RWPE2 (cell line): ENCODE measurements at regions not wholly inside any gene's neighbourhood (a gene's known extent, or its start where the extent isn't known, plus 50 kb on each side); places are given as distances from the start of the nearest gene placed in this dataset.

Source experiments
- ATAC-seq: fragments of 200-7000 bp; cut with Tn5 transposase; 3 replicates; pipeline ENCODE4 v1.9.1; 2021; ENCODE audit warnings: low read depth
- DNase-seq: peaks from one replicate; pipeline ENCODE4 v3.0.0-alpha.2; 2020; ENCODE audit warnings: low spot score
- H3K27ac ChIP-seq: fragments of 450-650 bp; 2 replicates; pipeline ENCODE4 v1.5.1; 2017; ENCODE audit warnings: mild to moderate bottlenecking; ENCODE audit not compliant: poor library complexity, severe bottlenecking
- H3K27me3 ChIP-seq: fragments of 250-450 bp; sonication (Bioruptor Pico); 2 replicates; pipeline ENCODE4 v1.5.1; 2021; ENCODE audit warnings: mild to moderate bottlenecking, moderate library complexity; ENCODE audit not compliant: insufficient read depth, poor library complexity, severe bottlenecking
- H3K36me3 ChIP-seq: fragments of 250-450 bp; sonication (Bioruptor Pico); 2 replicates; pipeline ENCODE4 v1.5.1; 2020; ENCODE audit warnings: low read depth, mild to moderate bottlenecking, moderate library complexity
- H3K4me1 ChIP-seq: fragments of 250-450 bp; sonication (Bioruptor Pico); 2 replicates; pipeline ENCODE4 v1.5.1; 2021; ENCODE audit warnings: mild to moderate bottlenecking, moderate library complexity; ENCODE audit not compliant: insufficient read depth, poor library complexity, severe bottlenecking
- H3K4me3 ChIP-seq: fragments of 250-450 bp; sonication (Bioruptor Pico); 2 replicates; pipeline ENCODE4 v1.5.1; 2021; ENCODE audit warnings: mild to moderate bottlenecking, moderate library complexity; ENCODE audit not compliant: severe bottlenecking
- H3K9me3 ChIP-seq: fragments of 250-450 bp; sonication (Bioruptor Pico); 2 replicates; pipeline ENCODE4 v1.5.1; 2021; ENCODE audit warnings: mild to moderate bottlenecking, moderate library complexity; ENCODE audit not compliant: severe bottlenecking
- CTCF ChIP-seq: fragments of 450-650 bp; IDR thresholded peaks from one replicate; pipeline ENCODE4 v1.5.1; 2017; ENCODE audit warnings: mild to moderate bottlenecking, moderate library complexity; ENCODE audit not compliant: poor library complexity, severe bottlenecking

GRCh38 chr3:8266730-8267131 lies 234.9 kb upstream of the LMCD1 start:
- H3K36me3 ChIP-seq, result no peaks in the 10 kb centered on the region
- no peak overlapping the region for H3K27ac ChIP-seq
- H3K4me3 ChIP-seq, result no peak overlapping the region
- ATAC-seq (peak; percentile 60; the same call in 2 of the 3 replicates), DNase-seq (no peak)
- H3K9me3 ChIP-seq, result no peaks in the 10 kb centered on the region
- no peak for TF ChIP-seq CTCF
- no peaks in the 10 kb centered on the region for H3K4me1 ChIP-seq
- no peaks in the 10 kb centered on the region for H3K27me3 ChIP-seq

DNA sequence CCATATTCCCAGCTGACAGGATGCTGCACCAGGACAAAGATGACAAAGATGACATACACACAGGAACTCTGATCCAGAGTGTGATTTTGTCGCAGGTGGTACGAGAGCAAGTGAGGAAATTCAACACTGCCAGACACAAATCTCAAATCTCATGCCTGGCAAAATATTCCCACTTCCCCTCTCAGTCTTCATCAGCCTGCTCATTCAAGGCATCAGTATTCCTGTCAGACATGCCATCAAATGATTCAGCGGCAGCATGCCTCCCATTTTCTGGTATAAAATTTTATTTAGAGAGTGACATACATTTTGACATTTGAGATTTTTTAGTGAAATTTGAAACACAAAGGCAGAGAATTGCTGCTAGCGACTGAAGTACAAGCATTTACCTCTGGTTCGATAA lies 228.1 kb upstream of the LMCD1 start:
- no peaks in the 10 kb centered on the region for H3K9me3 ChIP-seq
- H3K27ac ChIP-seq, result no peak overlapping the region
- no peak overlapping the region for H3K4me3 ChIP-seq
- no peak for TF ChIP-seq CTCF
- ATAC-seq (no peak), DNase-seq (no peak)
- no peaks in the 10 kb centered on the region for H3K27me3 ChIP-seq
- no peaks in the 10 kb centered on the region for H3K4me1 ChIP-seq
- no peaks in the 10 kb centered on the region for H3K36me3 ChIP-seq

- no peaks in the 10 kb centered on the region for H3K36me3 ChIP-seq
- no peaks in the 10 kb centered on the region for H3K27me3 ChIP-seq
- no peaks in the 10 kb centered on the region for H3K4me1 ChIP-seq
- no peak for TF ChIP-seq CTCF
- H3K4me3 ChIP-seq, result no peak overlapping the region
- no peak for ATAC-seq
- DNase-seq, result no peak
- no peaks in the 10 kb centered on the region for H3K9me3 ChIP-seq
- H3K27ac ChIP-seq, result no peak overlapping the region
These were observed 225.6 kb upstream of the LMCD1 start for GRCh38 chr3:8276056-8276455.

GRCh38 chr3:8276506-8276905 lies 225.1 kb upstream of the LMCD1 start:
- H3K4me3 ChIP-seq, result no peak overlapping the region
- ATAC-seq (no peak), DNase-seq (no peak)
- TF ChIP-seq CTCF, result no peak
- H3K27me3 ChIP-seq, result no peaks in the 10 kb centered on the region
- no peaks in the 10 kb centered on the region for H3K36me3 ChIP-seq
- no peaks in the 10 kb centered on the region for H3K9me3 ChIP-seq
- no peaks in the 10 kb centered on the region for H3K4me1 ChIP-seq
- H3K27ac ChIP-seq, result no peak overlapping the region

GRCh38 chr3:8278448-8278847 lies 223.2 kb upstream of the LMCD1 start:
- TF ChIP-seq CTCF, result no peak
- Histone ChIP-seq H3K27ac (no peak overlapping the region), H3K4me3 (no peak overlapping the region), H3K36me3 (no peaks in the 10 kb centered on the region), H3K4me1 (no peaks in the 10 kb centered on the region), H3K9me3 (no peaks in the 10 kb centered on the region), H3K27me3 (no peaks in the 10 kb centered on the region)
- ATAC-seq, result no peak
- no peak for DNase-seq
